Lung microvascular endothelial cell (primary cell): ENCODE measurements at regions not wholly inside any gene's neighbourhood (a gene's known extent, or its start where the extent isn't known, plus 50 kb on each side); places are given as distances from the start of the nearest gene placed in this dataset.

Experiments
- DNase-seq, 2 donors: peaks; one replicate each; pipeline versions ENCODE4 v3.0.0 to v3.0.0-alpha.2; 2010; ENCODE audit warnings: low read depth in 2 of 2

DNA sequence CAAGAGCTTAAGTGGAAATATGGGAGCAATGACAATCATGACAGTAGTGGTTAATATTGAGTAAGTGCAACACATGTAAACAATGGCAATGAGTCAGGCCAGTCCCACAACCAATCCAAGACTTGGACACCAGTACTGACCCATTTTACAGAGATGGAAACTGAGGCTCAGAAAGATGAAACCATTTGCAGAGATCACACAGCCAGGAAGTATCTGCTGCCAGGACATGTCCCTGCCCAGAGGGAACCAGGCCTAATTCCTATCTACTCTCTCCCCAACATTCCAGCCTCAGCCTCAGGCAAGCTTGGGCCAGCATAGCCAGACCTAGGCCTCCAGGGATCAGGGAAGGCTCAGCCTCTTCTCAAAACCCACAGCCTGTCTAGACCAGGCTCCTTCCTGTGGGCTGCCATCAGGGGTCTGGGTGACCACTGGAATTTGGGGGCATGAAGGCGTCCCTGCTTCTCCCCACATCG is 395.1 kb downstream of the MN1 start:
- DNase-seq: no peak

DNA sequence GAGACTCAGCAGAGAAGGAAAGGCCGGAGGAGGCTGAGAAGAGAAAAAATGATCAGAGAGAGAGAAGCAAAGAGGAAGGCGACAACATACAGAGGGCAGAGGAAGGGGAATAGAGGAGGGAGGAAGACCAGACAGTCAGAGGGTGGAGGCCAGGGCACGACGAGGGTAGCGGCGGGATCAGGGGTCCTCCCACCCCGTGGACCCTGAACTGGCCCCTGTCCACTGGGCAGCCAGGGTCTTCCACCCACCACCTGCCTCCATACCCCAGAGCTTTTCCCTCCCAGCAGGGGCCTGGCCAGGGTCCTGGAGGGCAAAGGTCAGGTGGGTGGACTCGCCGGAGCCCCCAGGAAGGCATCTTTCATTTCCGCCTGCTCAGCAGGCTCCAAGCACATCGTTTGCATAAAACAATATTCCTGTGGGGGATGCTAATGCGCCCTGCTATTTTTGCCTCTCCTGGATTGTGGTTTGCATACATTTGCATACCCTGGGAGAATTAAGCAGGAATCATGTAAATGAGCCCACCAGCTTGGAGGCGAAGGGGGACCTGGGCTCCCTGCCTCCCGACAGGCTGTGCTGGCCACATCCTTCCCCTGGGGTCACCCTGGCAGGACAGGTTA is 394.1 kb downstream of the MN1 start:
- no peak for DNase-seq

DNA sequence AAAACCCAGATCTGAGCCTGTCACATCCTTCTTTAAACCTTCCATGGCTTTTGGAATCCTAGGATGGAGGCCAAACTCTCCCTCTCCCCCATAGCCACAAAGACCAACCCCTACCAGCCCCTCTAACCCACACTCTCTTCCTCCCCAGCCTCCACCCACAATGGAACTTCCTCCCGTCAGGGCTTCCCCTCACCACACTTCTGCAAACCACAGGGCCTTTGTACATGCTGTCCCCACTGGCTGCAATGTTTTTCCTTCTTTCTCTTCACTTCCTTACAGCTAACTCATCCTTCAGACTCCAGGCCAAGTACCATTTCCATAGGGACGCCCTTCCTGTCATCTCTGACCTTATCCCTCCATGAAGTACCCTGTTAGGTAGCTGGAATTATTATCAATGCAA is 393.5 kb downstream of the MN1 start:
- no peak for DNase-seq

DNA sequence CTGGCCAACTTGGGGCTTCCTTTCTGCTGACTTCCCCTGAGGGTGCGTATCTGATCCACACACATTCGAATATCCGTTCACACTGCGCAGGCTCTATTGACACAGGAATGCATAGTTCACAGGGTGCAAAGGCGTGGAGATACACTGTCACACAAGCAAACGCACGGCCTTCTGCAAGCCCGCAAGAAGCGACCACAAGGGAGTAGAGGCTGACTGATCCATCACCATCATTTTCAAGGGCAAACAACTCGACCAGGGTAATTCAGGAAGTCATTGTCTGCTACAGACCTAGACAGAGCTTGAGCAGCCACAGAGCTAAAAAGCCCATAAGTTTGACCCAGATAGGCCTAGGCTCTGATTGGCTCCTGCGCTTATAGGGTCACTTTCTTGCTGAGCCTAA is 392.3 kb downstream of the MN1 start:
- peak; percentile 55 to 74 for DNase-seq

DNA sequence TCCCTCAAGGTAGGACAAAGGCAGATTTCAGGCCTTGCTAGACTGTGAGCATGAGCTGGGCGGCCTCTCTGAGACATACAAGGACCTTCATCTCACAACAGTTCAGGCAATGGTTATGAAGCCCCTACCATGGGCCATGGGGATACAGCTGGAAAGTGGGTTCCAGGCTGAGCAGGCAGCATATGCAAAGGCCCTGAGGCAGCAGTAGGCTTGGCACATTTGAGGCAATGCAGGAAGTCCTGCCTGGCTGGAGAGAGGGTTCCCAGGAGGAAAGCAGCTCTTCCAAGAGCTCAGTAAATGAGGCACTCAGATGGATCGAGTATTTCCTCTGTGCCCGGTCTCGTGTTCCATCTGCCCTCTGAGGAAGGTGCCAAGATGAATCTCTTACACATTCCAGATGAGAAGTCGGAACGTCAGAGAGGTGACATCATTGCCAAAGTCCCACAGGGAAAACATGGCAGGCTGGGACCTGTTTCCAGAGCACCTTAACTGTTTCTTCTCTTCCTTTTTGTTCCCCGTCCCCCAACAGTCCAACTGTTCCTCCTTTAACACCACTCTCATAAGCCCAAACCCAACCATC is 388.6 kb downstream of the MN1 start:
- no peak for DNase-seq

DNA sequence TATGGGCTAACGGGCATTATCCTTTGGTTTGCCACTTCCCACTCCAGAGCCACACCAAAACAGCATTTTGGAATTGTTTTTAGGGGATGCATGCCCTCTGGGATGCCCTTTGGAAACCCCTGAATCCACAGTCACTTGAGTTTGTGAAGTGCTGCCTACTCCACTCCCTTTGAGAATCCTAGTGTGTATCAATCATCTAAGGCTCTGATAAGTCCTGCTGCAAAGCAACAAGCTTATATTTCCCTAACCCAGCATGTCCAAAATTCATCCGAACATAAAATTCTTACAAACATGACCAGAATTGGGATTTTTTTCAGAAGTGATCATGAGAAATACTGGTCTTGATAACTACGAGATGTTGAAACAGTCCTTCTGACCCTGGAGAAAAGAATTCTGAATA is 387.9 kb downstream of the MN1 start:
- no peak for DNase-seq

DNA sequence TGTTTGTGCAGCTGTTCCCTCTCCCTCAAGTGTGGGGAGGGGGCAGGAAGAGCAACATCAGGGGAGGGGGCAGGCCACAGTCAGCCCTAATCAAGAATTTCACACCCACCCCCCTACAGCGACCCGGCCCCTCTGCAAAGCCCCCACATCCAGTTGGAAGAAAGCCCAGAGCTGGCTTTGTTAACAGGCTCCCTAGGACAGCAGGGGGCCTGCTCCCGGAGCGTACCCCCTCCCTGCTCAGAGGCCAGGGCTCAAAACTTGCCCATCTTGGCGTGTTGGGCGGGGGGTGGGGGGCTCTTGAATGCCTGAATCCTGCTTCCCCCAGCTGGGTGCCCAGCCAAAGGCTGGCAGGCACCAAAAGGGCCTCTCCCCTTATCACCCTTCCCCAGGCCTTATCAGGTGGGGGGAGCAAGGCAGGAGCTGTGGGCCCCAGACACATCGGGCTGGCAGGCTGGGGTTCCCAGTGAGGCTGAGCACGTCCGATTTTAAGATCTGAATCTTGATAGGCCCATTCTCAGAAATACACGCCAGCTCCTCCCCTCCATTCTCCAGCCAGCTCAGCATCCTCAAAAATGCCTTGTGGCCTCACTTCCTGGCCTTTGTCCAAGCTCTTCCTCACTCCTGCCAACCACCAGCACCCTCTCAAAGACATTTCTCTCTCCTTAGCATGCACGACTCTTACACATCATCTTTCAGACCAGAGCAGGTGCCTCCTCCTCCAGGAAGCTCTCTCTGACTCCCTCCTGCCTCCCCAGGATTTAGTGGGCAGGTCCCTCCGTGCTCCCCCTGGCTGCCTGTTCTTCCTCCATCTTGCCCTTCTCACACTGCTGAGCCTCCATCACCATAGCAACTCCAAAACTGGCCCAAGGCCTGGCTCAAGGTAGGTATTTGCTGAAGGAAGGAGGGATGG is 384.8 kb downstream of the MN1 start:
- DNase-seq: peak in 1 of 2 donors; percentile 76

DNA sequence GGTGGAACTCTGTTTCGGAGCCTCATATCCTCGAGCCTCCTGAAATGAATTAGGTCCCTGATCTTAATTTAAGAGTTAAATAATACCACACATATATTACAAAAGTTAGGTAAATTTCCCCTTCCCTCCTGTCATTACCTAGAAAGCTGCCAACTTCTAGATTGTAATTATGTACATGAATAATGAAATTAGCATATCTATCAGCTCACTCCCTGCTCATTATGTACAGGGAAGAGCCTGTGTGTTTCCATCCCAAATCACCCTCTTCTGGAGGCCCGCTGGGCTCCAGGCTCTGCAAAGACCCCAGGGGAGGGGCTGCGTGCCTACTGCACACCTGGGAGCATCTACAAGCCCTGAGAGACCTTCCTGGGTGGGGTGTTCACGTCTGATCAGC is 384.1 kb downstream of the MN1 start:
- no peak for DNase-seq

DNA sequence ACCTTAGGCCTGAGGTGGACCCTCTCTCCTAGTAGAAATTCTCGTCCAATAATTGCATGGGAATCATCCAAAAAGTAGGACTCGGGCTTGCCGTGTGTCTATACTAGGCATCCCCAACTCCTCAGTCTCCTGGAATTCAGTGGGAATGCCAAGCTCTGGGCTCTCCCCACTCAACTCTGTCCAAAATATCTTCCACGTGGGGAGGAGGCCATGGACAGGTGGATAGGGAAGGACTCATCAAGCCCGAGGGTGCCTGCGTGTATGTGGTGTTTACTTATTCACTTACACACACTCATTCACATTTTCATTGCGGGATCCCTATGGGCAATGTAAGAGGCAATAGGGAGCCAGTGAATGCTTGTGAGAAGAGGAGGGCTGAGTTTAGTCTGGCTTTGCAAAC is 383.3 kb downstream of the MN1 start:
- no peak for DNase-seq

DNA sequence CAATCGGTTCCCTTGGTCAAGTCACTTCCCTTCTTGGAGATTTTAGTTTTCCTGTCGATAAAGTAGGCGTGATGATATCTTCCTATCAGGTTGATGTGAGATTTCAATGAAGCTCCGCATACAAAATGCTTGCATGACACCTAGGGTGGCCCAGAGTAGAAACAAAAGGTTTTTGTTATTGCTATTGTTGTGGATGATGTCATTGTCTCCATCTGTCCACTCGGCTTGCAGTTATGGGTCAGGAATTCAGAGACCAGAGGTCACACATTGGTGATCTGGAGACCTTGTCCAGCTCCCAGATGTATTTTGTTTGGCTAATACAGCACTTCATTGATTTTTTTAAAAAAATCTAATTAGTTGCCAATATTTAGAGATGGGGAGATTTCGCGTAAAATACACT is 382.1 kb downstream of the MN1 start:
- DNase-seq: peak; percentile 75 to 81

DNA sequence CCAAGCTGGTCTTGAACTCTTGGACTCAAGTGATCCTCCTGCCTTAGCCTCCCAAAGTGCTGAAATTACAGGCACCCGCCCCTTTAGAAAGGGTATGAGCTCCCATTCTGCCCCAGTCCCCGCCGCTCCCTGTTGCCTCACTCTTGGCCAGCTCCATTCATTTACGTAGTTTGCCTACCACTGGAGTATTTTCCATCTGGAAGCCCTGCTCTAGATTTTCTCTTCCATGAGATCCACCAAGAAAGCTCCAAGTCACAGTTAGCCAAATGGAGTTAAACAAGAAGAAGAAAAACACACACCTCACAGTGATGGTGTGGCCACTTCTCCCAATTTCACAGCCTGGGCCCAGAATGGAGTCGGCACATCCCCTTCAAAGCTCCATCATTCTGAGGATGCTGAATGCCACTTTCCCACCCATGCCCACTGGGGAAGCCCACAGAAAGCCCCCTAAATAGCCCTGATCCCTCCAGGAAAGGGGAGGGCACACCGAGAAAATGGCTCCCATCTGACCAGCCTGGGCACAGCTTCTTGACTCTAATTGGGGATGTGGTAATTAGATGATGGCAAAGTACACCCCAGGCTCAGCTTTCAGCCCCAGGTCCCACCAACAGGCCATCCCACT is 381.2 kb downstream of the MN1 start:
- peak; percentile 25 to 39 for DNase-seq

DNA sequence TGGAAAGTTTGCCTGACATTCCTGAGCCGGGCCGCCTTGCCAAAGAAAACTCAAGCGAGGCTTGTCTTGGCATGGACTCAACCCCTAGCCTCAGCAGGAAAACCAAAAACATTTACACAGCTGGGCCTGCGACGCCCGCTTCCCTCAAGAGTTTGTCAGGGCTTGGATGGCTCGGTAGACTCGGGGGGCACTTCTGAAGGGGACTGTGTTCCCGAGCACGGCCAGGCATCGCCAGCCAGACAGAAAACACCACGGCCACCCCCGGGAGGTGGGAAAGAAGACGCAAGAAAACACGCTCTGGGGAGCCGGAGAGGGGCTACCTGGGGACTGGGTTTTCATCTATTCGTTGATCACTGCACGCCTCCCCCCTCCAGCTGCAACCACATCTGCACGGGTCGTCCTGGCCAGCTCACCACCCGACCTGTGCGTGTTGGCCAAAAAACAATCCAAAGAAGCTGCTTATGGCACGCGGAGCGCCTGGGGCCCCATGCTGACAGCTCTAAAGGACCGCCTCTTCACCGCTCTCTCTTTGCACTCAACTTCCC is 380.7 kb downstream of the MN1 start:
- DNase-seq: peak; percentile 89 to 93

DNA sequence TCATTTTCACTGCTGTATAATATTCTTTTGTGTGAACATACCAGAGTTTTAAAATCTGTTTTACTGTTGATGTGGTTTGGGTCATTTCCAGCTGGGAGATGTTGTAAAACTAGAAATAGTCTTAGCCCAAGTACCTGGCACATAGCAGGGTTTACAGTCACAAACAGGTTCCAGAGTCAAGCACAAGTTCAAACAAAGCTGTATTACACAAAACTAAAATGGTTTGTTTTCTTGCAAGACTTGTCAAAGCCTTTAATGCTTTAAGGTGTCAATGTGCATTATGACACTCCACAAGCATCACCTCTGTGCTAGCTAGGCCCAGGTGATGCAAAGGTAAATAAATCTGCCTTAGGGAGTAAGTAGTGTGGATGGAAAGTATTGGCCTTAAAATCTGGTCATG is 379.1 kb downstream of the MN1 start:
- no peak for DNase-seq

DNA sequence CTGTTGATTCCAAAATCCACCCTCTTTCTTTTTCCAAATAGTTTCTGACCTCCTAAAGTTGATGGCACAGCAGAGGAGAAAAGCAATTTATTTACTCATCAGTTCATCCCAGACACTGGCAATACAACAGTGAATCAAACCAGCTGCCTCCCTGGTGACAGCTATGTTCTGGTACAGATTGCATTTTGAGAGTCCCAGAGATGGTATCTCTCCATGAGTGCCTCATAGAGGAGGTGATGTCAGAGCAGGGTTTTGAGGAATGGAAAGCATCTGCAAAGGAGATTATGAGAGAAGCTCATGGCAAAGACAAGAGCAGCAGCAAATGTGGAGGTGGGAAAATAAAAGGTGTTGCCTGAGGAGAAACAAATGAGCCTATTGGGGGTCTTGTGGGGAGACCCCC is 377.2 kb downstream of the MN1 start:
- no peak for DNase-seq

DNA sequence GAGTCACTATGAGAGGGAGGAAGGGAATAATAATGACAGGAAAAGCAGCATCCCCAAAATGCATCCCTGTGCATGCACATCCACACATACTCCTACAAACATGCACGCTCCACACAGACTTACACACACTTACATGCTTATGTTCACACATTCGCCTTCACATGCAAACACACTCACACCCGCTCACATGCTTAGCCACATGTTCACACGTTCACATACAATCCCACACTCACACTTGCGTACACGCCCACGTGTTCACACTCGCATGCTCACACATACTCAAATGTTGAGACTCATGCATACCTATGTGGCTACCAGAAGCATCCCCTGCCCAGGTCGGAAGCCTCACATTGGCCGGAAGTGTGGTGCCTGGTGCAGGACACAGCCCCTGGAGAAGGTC is 372.1 kb downstream of the MN1 start:
- DNase-seq: no peak

DNA sequence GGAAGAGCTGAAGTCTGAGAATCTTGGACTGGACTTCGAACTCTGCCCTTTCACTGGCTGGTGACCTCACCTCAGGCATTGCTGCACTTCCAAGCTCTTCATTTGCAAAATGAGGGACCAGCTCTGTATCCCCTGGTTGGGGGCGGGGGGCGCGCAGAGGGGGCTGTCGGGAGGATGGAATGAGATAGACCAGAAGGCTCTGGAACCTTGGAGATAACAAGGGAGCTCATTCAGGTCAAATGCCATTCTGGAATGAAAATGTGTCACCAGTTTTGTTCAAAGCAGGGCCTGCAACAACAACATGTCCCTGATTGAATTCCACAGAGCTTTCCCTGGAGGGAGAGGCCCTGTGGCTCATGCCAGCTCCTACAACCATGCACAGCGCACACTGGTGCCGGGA is 370.5 kb downstream of the MN1 start:
- no peak for DNase-seq

DNA sequence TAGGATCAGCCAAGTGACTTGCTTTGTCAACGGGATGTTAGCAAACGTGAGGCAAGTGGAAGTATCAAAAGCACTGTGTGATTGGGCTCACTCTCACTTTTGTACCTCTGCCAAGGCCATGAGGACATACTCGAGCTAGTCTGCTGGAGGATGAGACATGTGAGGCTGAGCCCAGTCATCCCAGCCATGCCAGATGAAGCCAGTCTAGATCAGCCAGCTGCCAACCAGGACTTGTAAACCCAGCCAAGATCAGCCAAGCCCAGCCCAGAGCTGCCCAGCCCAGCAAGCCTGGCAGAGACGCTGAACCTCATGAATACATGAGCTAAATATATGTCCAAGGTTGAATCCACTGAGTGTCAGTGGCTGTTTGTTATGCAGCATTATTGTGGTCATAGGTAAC is 369.7 kb downstream of the MN1 start:
- no peak for DNase-seq

DNA sequence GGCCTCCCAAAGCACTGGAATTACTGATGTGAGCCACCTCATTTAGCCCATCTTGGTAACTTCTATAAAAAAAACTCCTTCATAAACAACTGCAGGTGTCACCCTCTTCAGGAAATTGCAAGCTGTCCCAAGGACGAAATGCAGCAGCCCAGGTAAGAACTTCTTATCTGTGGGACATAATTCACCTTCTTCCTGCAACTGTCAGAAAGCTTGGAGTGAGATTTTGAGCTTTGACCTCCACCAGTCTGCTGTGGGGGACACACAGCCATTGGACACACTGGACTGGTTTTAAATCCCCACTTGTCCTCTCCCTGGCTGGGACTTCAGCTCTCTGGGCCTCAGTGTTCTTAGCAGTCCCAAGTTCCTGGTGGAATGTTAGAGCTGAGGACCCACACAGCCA is 368.5 kb downstream of the MN1 start:
- no peak for DNase-seq

DNA sequence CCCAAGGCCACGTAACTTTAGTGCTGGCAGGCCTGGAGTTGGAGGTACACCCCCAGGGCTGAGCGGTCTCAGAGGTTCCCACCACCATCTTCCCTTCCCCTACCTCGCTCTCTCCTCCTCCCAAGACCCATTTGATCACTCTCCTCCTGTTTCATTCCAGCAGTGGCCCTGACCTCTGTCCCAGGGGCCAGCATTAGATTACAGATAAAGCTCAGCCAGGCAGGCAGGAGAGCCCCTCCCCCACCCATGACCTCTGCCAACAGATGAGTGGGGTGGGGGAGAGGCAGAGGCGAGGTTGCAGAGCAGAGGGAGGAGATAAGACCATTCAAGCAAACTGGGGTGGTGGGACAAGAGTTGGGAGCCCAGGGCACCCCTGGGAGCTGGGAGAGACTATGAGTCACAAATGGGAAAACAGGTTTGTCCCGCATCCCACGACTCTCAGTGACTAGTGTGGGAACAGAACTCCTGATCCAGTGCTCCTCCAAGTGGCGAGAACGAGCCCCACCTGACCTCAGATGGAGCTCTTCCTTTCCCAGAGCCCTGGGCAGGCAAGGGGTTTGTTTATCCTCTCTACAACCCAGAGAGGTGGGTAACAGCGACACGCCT is 367.9 kb downstream of the MN1 start:
- peak in 1 of 2 donors; percentile 32 for DNase-seq

DNA sequence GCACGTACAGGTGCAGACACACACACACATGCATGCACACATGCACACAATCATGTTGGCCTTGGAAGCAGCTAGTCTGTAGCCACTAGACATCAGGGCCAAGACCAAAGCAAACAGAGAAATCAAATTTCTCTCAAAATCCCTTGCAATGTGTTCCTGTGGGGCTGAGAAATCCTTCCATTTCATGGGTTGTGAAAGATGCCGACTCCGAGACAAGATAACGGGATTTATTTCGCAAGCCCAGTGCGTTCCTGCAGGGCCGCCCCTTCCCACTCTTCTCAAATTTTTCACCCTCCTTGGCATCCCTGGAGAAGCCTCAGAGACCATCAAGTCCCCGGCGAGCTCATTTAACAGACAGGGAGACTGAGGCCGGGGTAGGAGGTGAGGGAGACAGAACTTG is 366.7 kb downstream of the MN1 start:
- no peak for DNase-seq

DNA sequence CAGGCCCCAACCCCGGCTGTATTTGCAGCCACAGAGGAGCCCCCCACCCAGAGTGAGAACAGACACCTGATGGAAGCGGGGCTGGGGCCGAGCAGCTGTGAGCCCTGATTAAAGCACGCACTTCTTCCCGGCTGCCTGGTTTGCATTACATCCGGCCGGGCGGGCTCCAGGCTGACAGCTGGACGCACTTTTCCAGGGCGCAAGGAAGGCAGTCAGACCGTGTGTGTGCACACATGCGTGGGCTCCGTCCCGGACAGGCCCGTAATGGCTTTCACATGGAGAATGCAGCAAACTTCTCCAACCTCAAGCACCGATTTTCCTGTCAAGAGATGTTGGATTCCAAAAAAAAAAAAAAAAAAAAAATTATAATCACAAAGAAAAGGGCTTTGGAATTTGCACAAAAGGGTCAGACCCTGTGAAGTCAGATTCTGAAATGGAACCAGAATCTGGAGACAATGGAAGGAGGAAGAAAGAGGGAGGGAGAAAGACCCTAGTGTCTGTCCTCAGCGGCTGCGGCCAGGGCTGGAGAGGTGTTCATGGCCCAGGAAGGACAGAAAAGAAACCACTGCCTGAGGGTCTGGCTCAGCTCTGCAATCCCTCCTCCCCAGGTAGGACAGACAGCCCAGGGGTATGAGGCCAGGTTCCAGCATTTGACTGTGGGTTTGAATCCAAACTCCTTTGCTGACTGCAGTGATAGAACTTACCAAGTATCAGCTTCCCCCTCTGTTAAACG is 365.5 kb downstream of the MN1 start:
- peak; percentile 17 to 53 for DNase-seq
